GM12873 (cell line): ENCODE measurements at regions not wholly inside any gene's neighbourhood (a gene's known extent, or its start where the extent isn't known, plus 50 kb on each side); places are given as distances from the start of the nearest gene placed in this dataset.

Source experiments
- CTCF ChIP-seq: IDR thresholded peaks from 2 replicates; pipeline ENCODE4 v1.5.1; 2012; ENCODE audit warnings: low read depth, mild to moderate bottlenecking, moderate library complexity, low read length, control low read depth; ENCODE audit not compliant: insufficient read depth; ENCODE audit errors: missing control alignments

- TF ChIP-seq CTCF, result no peak
Observed at GRCh38 chr1:78726686-78727085, 77.1 kb downstream of the IFI44 start.

GRCh38 chr1:78728359-78728758 is 78.7 kb downstream of the IFI44 start:
- no peak for TF ChIP-seq CTCF

- no peak for TF ChIP-seq CTCF
Observed at GRCh38 chr1:78730054-78730453, 80.4 kb downstream of the IFI44 start.

- TF ChIP-seq CTCF, result no peak
Observed at GRCh38 chr1:78731674-78732073, 82.0 kb downstream of the IFI44 start.

GRCh38 chr1:78737241-78737640 is 87.6 kb downstream of the IFI44 start:
- TF ChIP-seq CTCF, result no peak

- TF ChIP-seq CTCF, result no peak
Observed at GRCh38 chr1:78743626-78744025, 94.0 kb downstream of the IFI44 start.

GRCh38 chr1:78745111-78745510 is 95.5 kb downstream of the IFI44 start:
- TF ChIP-seq CTCF, result no peak
